Left lung (tissue), 4 donors: ENCODE measurements at regions not wholly inside any gene's neighbourhood (a gene's known extent, or its start where the extent isn't known, plus 50 kb on each side); places are given as distances from the start of the nearest gene placed in this dataset.

Source experiments
- ATAC-seq: fragments of 200-7000 bp; cut with Tn5 transposase; one replicate; pipeline ENCODE4 v1.9.1; 2020; ENCODE audit warnings: moderate library complexity
- DNase-seq, 4 donors: peaks; one replicate each; pipeline ENCODE4 v3.0.0-alpha.2; 2013 to 2020
- H3K27ac ChIP-seq, 2 donors: fragments of 200-600 bp; sonication (generic) in 1 of 2; one replicate each; pipeline versions ENCODE4 v1.5.0 to v1.8.0; 2020 to 2021
- H3K27me3 ChIP-seq, 2 donors: fragments of 200-600 bp; sonication (generic) in 1 of 2; one replicate each; pipeline versions ENCODE4 v1.5.0 to v1.8.0; 2020 to 2021
- H3K36me3 ChIP-seq, 2 donors: fragments of 200-600 bp; sonication (generic) in 1 of 2; one replicate each; pipeline versions ENCODE4 v1.5.0 to v1.8.0; 2020 to 2021
- H3K4me1 ChIP-seq, 2 donors: fragments of 200-600 bp; one replicate each; pipeline ENCODE4 v1.8.0; 2021
- H3K4me3 ChIP-seq, 2 donors: fragments of 200-600 bp; sonication (generic) in 1 of 2; one replicate each; pipeline versions ENCODE4 v1.5.0 to v1.8.0; 2020 to 2021; ENCODE audit warnings: mild to moderate bottlenecking in 1 of 2
- H3K9me3 ChIP-seq, 2 donors: fragments of 200-600 bp; sonication (generic) in 1 of 2; one replicate each; pipeline versions ENCODE4 v1.5.0 to v1.8.0; 2020 to 2021
- CTCF ChIP-seq, 2 donors: fragments of 200-600 bp; sonication (generic) in 1 of 2; IDR thresholded peaks; one replicate each; pipeline versions ENCODE4 v1.5.0 to v1.8.0; 2021; ENCODE audit warnings: antibody characterized with exemption in 2 of 2
- intact Hi-C, 2 donors: fragments of 100-400 bp; cut with DNase I; formaldehyde crosslinking; loops; one replicate each; pipeline versions ENCODE4 v1.11.2 to v1.14.2; 2022
- donor health status: DM: no; HTN: yes; CAD: no.
- donor health status: DM: no; HTN: no; CAD: no.

- intact Hi-C loops: no loop called here
- H3K4me1 ChIP-seq: no peaks in the 10 kb centered on the region
- ATAC-seq (no peak), DNase-seq (no peak)
- H3K27ac ChIP-seq: no peak overlapping the region
- no peaks in the 10 kb centered on the region for H3K36me3 ChIP-seq
- no peaks in the 10 kb centered on the region for H3K27me3 ChIP-seq
- H3K4me3 ChIP-seq: no peak overlapping the region
- no peaks in the 10 kb centered on the region for H3K9me3 ChIP-seq
- no peak for TF ChIP-seq CTCF (IDR thresholded peaks at IDR 0.05)
Measured at GRCh38 chr20:8972963-8973705, 95.8 kb upstream of the PLCB4 start.

- no peak for DNase-seq
- intact Hi-C loops: no loop called here
- Histone ChIP-seq H3K36me3 (no peaks in the 10 kb centered on the region), H3K27me3 (no peaks in the 10 kb centered on the region), H3K4me3 (no peak overlapping the region), H3K27ac (no peak overlapping the region), H3K4me1 (no peaks in the 10 kb centered on the region), H3K9me3 (no peaks in the 10 kb centered on the region)
- TF ChIP-seq CTCF (IDR thresholded peaks at IDR 0.05): no peak
- ATAC-seq: no peak
Measured at GRCh38 chr20:8974009-8974708, 94.7 kb upstream of the PLCB4 start.

- ATAC-seq (no peak), DNase-seq (peak in 2 of 4 donors; percentile 6 to 11)
- Histone ChIP-seq H3K27ac (no peak overlapping the region), H3K4me3 (no peak overlapping the region), H3K36me3 (no peaks in the 10 kb centered on the region), H3K27me3 (no peaks in the 10 kb centered on the region), H3K9me3 (no peaks in the 10 kb centered on the region), H3K4me1 (no peaks in the 10 kb centered on the region)
- intact Hi-C loops: no loop called here
- TF ChIP-seq CTCF (IDR thresholded peaks at IDR 0.05): no peak
Measured at GRCh38 chr20:8981482-8981881, 87.4 kb upstream of the PLCB4 start.

GRCh38 chr20:8983478-8984345, 85.2 kb upstream of the PLCB4 start:
- Histone ChIP-seq H3K36me3 (no peaks in the 10 kb centered on the region), H3K27me3 (no peaks in the 10 kb centered on the region), H3K4me3 (no peak overlapping the region), H3K4me1 (no peaks in the 10 kb centered on the region), H3K27ac (no peak overlapping the region), H3K9me3 (no peaks in the 10 kb centered on the region)
- DNase-seq (no peak), ATAC-seq (no peak)
- no peak for TF ChIP-seq CTCF (IDR thresholded peaks at IDR 0.05)
- intact Hi-C loops: no loop called here

GRCh38 chr20:8986631-8987030, 82.3 kb upstream of the PLCB4 start:
- no peaks in the 10 kb centered on the region for H3K27me3 ChIP-seq
- no peak overlapping the region for H3K27ac ChIP-seq
- H3K4me1 ChIP-seq: no peaks in the 10 kb centered on the region
- no peak for TF ChIP-seq CTCF (IDR thresholded peaks at IDR 0.05)
- intact Hi-C loops: no loop called here
- no peak overlapping the region for H3K4me3 ChIP-seq
- H3K36me3 ChIP-seq: no peaks in the 10 kb centered on the region
- DNase-seq (no peak), ATAC-seq (no peak)
- no peaks in the 10 kb centered on the region for H3K9me3 ChIP-seq
